LNCaP clone FGC (cell line): ENCODE measurements at regions not wholly inside any gene's neighbourhood (a gene's known extent, or its start where the extent isn't known, plus 50 kb on each side); places are given as distances from the start of the nearest gene placed in this dataset.

Source experiments
- DNase-seq: peaks from one replicate; pipeline ENCODE4 v3.0.0-alpha.2; 2011; ENCODE audit warnings: low read depth
- H3K4me3 ChIP-seq: 2 replicates; pipeline ENCODE4 v1.5.1; 2011; ENCODE audit warnings: mild to moderate bottlenecking, low read depth, low read length, control low read depth
- CTCF ChIP-seq: IDR thresholded peaks from 2 replicates; pipeline ENCODE4 v1.5.1; 2012; ENCODE audit warnings: mild to moderate bottlenecking; ENCODE audit not compliant: control insufficient read depth, insufficient read depth; ENCODE audit errors: extremely low read depth

GRCh38 chr14:49221316-49221715 is 364.9 kb downstream of the RPS29 start:
- DNase-seq, result no peak
- H3K4me3 ChIP-seq, result no peak overlapping the region
- no peak for TF ChIP-seq CTCF

DNA sequence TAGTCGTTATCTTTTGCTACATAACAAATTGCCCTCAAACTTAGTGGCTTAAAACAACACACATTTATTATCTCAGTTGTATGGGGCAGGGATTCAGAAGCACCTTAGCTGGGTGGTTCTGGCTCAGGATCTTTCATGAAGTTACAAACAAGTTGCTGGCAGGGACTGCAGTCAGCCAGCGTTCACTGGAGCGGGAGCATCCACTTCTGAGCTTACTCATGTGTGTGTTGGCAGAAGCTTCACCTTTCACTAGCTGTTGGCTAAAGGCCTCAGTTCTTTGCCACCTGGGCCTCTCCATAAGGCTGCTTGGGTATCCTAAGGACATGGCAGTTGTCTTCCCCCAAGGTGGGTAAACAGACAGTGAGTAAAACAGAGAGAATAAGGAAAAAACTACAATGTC is 365.7 kb downstream of the RPS29 start:
- TF ChIP-seq CTCF, result no peak
- DNase-seq, result peak; percentile 13
- H3K4me3 ChIP-seq, result no peak overlapping the region

DNA sequence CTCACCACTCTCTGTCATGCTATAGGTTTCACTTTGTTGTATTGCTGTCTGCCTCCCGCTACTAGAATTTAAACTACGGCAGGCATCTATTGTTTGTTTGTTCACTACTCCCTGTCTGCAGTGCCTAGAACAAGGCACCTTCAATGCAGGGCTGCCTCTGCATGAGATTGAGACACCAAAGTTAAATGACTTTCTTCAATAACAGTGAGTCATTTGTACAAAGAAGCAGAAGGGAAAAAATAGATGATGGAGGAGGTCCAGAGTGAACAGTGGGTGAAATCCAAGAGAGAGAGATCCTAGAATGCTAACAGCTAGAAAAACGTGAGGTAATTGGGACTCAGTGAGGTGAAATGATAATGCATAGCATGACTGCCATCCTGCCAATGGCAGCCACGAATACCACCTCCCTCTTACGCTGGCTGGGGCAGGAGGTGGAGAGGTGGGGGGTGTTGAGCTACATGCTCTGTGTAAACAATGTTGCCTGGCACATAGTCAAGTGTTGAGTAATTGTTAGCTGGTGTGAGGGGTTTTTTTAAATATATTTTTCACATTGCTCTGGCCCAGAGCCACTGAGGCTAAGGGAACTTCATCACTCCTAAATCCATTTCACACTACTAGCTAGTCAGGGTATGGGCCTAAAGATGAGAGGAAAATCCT is 367.6 kb downstream of the RPS29 start:
- no peak for DNase-seq
- H3K4me3 ChIP-seq, result no peak overlapping the region
- no peak for TF ChIP-seq CTCF

DNA sequence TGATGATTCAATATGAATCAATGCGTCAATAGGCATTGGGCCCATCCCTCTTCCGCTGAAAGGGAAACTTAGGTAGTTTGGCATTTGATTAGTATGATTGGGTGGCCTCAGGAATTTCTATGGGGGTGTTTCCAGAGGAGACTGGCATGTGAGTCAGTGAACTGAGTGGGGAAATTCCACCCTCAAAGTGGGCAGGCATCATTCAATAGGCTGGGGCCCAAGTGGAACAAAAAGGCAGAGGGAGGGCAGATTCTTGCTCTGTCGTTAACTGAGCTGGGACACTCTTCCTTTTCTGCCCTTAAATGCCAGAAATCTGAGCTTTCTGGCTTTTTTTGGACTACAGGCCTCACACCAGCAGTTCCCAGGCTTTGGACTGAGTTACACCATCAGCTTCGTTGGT is 373.5 kb downstream of the RPS29 start:
- no peak for TF ChIP-seq CTCF
- DNase-seq, result no peak
- no peak overlapping the region for H3K4me3 ChIP-seq

- H3K4me3 ChIP-seq, result no peak overlapping the region
- TF ChIP-seq CTCF, result no peak
- no peak for DNase-seq
These were observed 376.8 kb downstream of the RPS29 start for GRCh38 chr14:49209416-49209815.

DNA sequence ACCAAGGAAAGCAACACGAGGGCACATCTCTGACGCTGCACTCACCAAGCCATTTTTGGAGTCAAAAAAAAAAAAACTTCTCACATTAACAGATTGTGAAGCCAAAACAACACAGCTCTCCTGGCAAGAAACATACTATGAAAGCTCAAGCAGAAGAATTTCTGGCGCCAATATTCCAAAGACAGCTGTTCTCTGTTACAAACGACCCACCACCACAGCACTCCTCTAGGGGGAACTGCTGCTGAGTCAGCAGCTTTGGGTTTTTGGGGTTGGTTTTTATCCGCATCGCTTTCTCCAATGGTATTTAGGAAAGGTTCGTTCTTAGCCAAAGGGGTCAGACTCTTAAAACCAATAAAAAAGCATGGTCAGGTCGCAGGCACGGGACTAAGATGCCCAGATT is 379.4 kb downstream of the RPS29 start:
- H3K4me3 ChIP-seq, result no peak overlapping the region
- TF ChIP-seq CTCF, result no peak
- no peak for DNase-seq

DNA sequence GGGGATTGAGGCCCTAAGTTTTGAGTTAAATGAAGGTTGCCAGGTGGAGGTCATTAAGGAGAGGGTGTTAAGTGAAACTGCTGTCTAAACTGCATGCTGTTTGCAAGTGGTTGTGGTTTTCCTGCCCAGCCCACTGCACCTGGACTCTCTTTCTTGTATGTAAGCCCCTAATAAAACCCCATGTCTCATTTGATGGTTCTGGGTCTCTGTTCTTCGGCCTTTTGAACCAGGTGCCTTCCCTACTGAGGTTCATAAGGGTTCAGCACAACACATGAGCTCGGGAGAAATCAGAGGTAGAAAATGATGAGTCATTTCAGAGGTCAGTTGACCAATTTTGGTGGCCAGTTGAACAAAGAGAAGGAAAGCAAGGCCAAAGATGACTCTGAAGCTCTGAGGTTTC is 382.5 kb downstream of the RPS29 start:
- no peak for DNase-seq

More for the DNA sequence above, 382.5 kb downstream of the RPS29 start:
- no peak overlapping the region for H3K4me3 ChIP-seq
- no peak for TF ChIP-seq CTCF
